H1 (cell line): ENCODE measurements at regions not wholly inside any gene's neighbourhood (a gene's known extent, or its start where the extent isn't known, plus 50 kb on each side); places are given as distances from the start of the nearest gene placed in this dataset.

Source experiments
- CTCF ChIA-PET: fragments of 300-600 bp; sonication (Branson Sonifier 250); formaldehyde crosslinking; loops from one replicate; lab custom pipeline; 2021; ENCODE audit not compliant: partially characterized antibody; lab: Charles Lee
- POLR2A ChIA-PET: fragments of 300-600 bp; sonication (Branson Sonifier 250); formaldehyde crosslinking; loops from one replicate; lab custom pipeline; 2021; ENCODE audit warnings: inconsistent platforms; ENCODE audit not compliant: partially characterized antibody; lab: Charles Lee
- DNase-seq, 2 experiments: peaks; one replicate each; pipeline versions ENCODE4 v3.0.0 to v3.0.0-alpha.2; 2010 to 2022; ENCODE audit warnings: low spot score in 2 of 2, low read depth in 1 of 2, mixed read lengths in 1 of 2
- FAIRE-seq: peaks from 2 replicates; lab custom pipeline; 2011; peaks lifted over from hg19 to GRCh38; lab: Jason Lieb, UNC
- H2AFZ ChIP-seq: 2 replicates; pipeline ENCODE4 v1.8.1; 2012; ENCODE audit warnings: low read length, inconsistent platforms
- H2AK5ac ChIP-seq: 2 replicates; pipeline ENCODE4 v1.6.1; 2013; ENCODE audit warnings: low read depth, low read length
- H2BK120ac ChIP-seq: replicated peaks from 2 replicates; pipeline ENCODE3; 2013; ENCODE audit warnings: low read depth, low read length, inconsistent platforms
- H2BK12ac ChIP-seq: 2 replicates; pipeline ENCODE4 v1.6.1; 2013; ENCODE audit warnings: low read depth, low read length
- H2BK15ac ChIP-seq: 2 replicates; pipeline ENCODE4 v1.6.1; 2013; ENCODE audit warnings: low read length
- H2BK20ac ChIP-seq: 2 replicates; pipeline ENCODE4 v1.6.1; 2013; ENCODE audit warnings: low read length
- H2BK5ac ChIP-seq: 2 replicates; pipeline ENCODE4 v1.6.1; 2013; ENCODE audit warnings: low read depth, low read length
- H3K14ac ChIP-seq: 2 replicates; pipeline ENCODE4 v1.6.1; 2013; ENCODE audit warnings: inconsistent platforms; ENCODE audit not compliant: insufficient read length
- H3K18ac ChIP-seq: 2 replicates; pipeline ENCODE4 v1.6.1; 2013; ENCODE audit warnings: low read length; ENCODE audit errors: extremely low read depth
- H3K23ac ChIP-seq: 2 replicates; pipeline ENCODE4 v1.6.1; 2013; ENCODE audit warnings: inconsistent platforms; ENCODE audit not compliant: insufficient read length
- H3K23me2 ChIP-seq: 2 replicates; pipeline ENCODE4 v1.6.1; 2013; ENCODE audit warnings: low read depth, low read length
- H3K27ac ChIP-seq: 2 replicates; pipeline ENCODE4 v1.6.1; 2011; ENCODE audit warnings: low read depth, low read length, inconsistent platforms
- H3K27me3 ChIP-seq, 4 experiments: replicated peaks in 1 of 4; 1 replicate in 1 of 4; 2 replicates in 3 of 4; pipeline versions ENCODE4 v1.6.1 to v1.8.1; 2011 to 2013; ENCODE audit warnings: low read length in 3 of 4, mild to moderate bottlenecking in 3 of 4, inconsistent platforms in 2 of 4, mixed read lengths in 2 of 4, moderate library complexity in 1 of 4; ENCODE audit not compliant: control insufficient read depth in 3 of 4, insufficient read depth in 3 of 4; ENCODE audit errors: extremely low read depth in 1 of 4
- H3K36me3 ChIP-seq, 4 experiments: 2 replicates each; pipeline versions ENCODE4 v1.6.1 to v1.8.1; 2011 to 2013; ENCODE audit warnings: mild to moderate bottlenecking in 4 of 4, low read length in 3 of 4, moderate library complexity in 2 of 4, control low read depth in 1 of 4, inconsistent platforms in 1 of 4; ENCODE audit not compliant: insufficient read depth in 4 of 4, control insufficient read depth in 2 of 4
- H3K4ac ChIP-seq: replicated peaks from 2 replicates; pipeline ENCODE3; 2013; ENCODE audit warnings: low read length, low read depth, mixed read lengths, inconsistent platforms; ENCODE audit not compliant: insufficient read length
- H3K4me1 ChIP-seq, 4 experiments: replicated peaks in 1 of 4; 1 replicate in 1 of 4; 2 replicates in 3 of 4; pipeline versions ENCODE4 v1.6.1 to v1.8.1; 2011 to 2013; ENCODE audit warnings: low read length in 3 of 4, inconsistent platforms in 2 of 4, mixed read lengths in 1 of 4; ENCODE audit not compliant: insufficient read depth in 4 of 4, control insufficient read depth in 3 of 4
- H3K4me2 ChIP-seq, 2 experiments: 2 replicates each; pipeline versions ENCODE4 v1.6.1 to v1.8.1; 2011 to 2013; ENCODE audit warnings: low read depth in 2 of 2, low read length in 2 of 2, control low read depth in 1 of 2, inconsistent platforms in 1 of 2, mild to moderate bottlenecking in 1 of 2; ENCODE audit not compliant: insufficient read depth in 1 of 2
- H3K4me3 ChIP-seq, 4 experiments: fragments of 200-600, 300-600 bp in 1 of 4; sonication (generic), shearing (Covaris generic), sonication (Bioruptor Twin) in 1 of 4; 2 replicates each; pipeline versions ENCODE4 v1.5.1 to v1.8.1; 2011 to 2016; ENCODE audit warnings: low read length in 4 of 4, low read depth in 3 of 4, control low read depth in 2 of 4, inconsistent platforms in 2 of 4, mild to moderate bottlenecking in 2 of 4, mixed read lengths in 1 of 4, moderate library complexity in 1 of 4; ENCODE audit not compliant: insufficient read depth in 2 of 4; ENCODE audit errors: extremely low read depth in 1 of 4
- H3K56ac ChIP-seq: replicated peaks from 2 replicates; pipeline ENCODE3; 2013; ENCODE audit warnings: low read depth, mild to moderate bottlenecking, mixed read lengths, low read length, inconsistent platforms; ENCODE audit not compliant: insufficient read length
- H3K79me1 ChIP-seq: 2 replicates; pipeline ENCODE4 v1.6.1; 2013; ENCODE audit warnings: low read depth, low read length, control low read depth
- H3K79me2 ChIP-seq, 2 experiments: 2 replicates each; pipeline versions ENCODE4 v1.6.1 to v1.8.1; 2012 to 2013; ENCODE audit warnings: low read length in 2 of 2, mild to moderate bottlenecking in 2 of 2, inconsistent platforms in 1 of 2; ENCODE audit not compliant: insufficient read depth in 2 of 2, control insufficient read depth in 1 of 2
- H3K9ac ChIP-seq, 4 experiments: replicated peaks in 1 of 4; 1 replicate in 1 of 4; 2 replicates in 3 of 4; pipeline versions ENCODE4 v1.6.1 to v1.8.1; 2011 to 2013; ENCODE audit warnings: low read depth in 3 of 4, low read length in 3 of 4, control low read depth in 2 of 4, mild to moderate bottlenecking in 2 of 4, moderate library complexity in 2 of 4, inconsistent platforms in 1 of 4; ENCODE audit errors: extremely low read depth in 1 of 4
- H3K9me3 ChIP-seq, 2 experiments: 2 replicates each; pipeline versions ENCODE4 v1.6.1 to v1.8.1; 2012 to 2013; ENCODE audit warnings: mild to moderate bottlenecking in 2 of 2, moderate library complexity in 2 of 2, control low read depth in 1 of 2, inconsistent platforms in 1 of 2, low read depth in 1 of 2, low read length in 1 of 2, mixed read lengths in 1 of 2; ENCODE audit not compliant: insufficient read depth in 2 of 2
- H4K20me1 ChIP-seq, 2 experiments: replicated peaks in 1 of 2; 2 replicates each; pipeline versions ENCODE3 to v1.8.1; 2011 to 2013; ENCODE audit warnings: inconsistent platforms in 2 of 2, low read length in 2 of 2, mild to moderate bottlenecking in 1 of 2; ENCODE audit not compliant: insufficient read depth in 2 of 2, control insufficient read depth in 1 of 2
- H4K5ac ChIP-seq: 2 replicates; pipeline ENCODE4 v1.6.1; 2013; ENCODE audit warnings: low read length, low read depth, mixed read lengths, inconsistent platforms; ENCODE audit not compliant: insufficient read length
- H4K8ac ChIP-seq: 2 replicates; pipeline ENCODE4 v1.8.0; 2013; ENCODE audit warnings: mild to moderate bottlenecking, moderate library complexity, low read length, inconsistent platforms; ENCODE audit not compliant: insufficient read depth; ENCODE audit errors: extremely low read depth
- H4K91ac ChIP-seq: replicated peaks from 2 replicates; pipeline ENCODE3; 2013; ENCODE audit warnings: low read length, mixed read lengths, inconsistent platforms; ENCODE audit not compliant: insufficient read length
- JUND ChIP-seq: IDR thresholded peaks from 2 replicates; pipeline ENCODE4 v1.6.1; 2011; ENCODE audit warnings: mild to moderate bottlenecking, improper control_type of control experiment, low read length
- KDM1A ChIP-seq: fragments of 200-600, 300-600 bp; sonication (generic); IDR thresholded peaks from 2 replicates; pipeline ENCODE4 v1.7.1; 2016; ENCODE audit warnings: mild to moderate bottlenecking, low read length, borderline replicate concordance
- SP2 ChIP-seq: IDR thresholded peaks from 2 replicates; pipeline ENCODE4 v1.6.1; 2012; ENCODE audit warnings: mild to moderate bottlenecking, low read length, inconsistent platforms
- SRF ChIP-seq: IDR thresholded peaks from 2 replicates; pipeline ENCODE4 v1.6.1; 2011; ENCODE audit warnings: mild to moderate bottlenecking, low read depth, low read length, moderate library complexity
- TCF12 ChIP-seq: IDR thresholded peaks from 2 replicates; pipeline ENCODE4 v1.6.1; 2011; ENCODE audit warnings: low read depth, mild to moderate bottlenecking, low read length
- TEAD4 ChIP-seq: IDR thresholded peaks from 2 replicates; pipeline ENCODE4 v1.6.1; 2012; ENCODE audit warnings: low read depth, low read length, inconsistent platforms, mixed read lengths
- TF ChIP-seq, protein P1 (sequence below): IDR thresholded peaks from 2 replicates; pipeline ENCODE4 v1.6.1; 2011; ENCODE audit warnings: low read length, improper control_type of control experiment

DNA sequence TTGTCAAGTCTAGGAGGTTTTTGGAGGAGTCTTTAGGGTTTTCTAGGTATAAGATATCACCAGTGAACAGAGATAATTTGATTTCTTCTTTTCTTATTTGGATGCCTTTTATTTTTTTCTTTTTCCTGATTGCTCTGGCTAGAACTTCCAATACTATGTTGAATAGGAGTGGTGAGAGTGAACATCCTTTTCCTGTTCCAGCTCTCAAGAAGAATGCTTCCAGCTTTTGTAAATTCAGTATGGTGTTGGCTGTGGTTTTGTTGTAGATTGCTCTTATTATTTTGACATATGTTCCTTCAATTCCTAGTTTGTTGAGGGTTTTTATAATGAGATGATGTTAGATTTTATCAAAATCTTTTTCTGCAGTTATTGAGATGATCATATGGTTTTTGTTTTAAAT lies 165.6 kb upstream of the WDFY3 start:
- peaks cover 2 to 13% (median 6%) of the 10 kb centered on the region in 4 experiments; a peak in 5 of 7 replicates for H3K4me1 ChIP-seq
- no peak overlapping the region for H4K5ac ChIP-seq
- H3K36me3 ChIP-seq = no peaks in the 10 kb centered on the region
- H3K4ac ChIP-seq = no peak overlapping the region
- no peak overlapping the region for H3K4me3 ChIP-seq
- H3K23ac ChIP-seq = no peak overlapping the region
- H3K9me3 ChIP-seq = 0 out of 4 replicates have a peak, but pooled peaks cover 0 to 2% of the 10 kb centered on the region in 2 experiments
- H3K79me2 ChIP-seq = no peaks in the 10 kb centered on the region
- no peaks in the 10 kb centered on the region for H4K20me1 ChIP-seq
- H3K23me2 ChIP-seq = no peaks in the 10 kb centered on the region
- no peak overlapping the region for H2BK120ac ChIP-seq
- H3K27ac ChIP-seq = no peak overlapping the region
- no peak overlapping the region for H2BK12ac ChIP-seq
- POLR2A ChIA-PET = no interaction called here
- H3K18ac ChIP-seq = no peak overlapping the region
- TF ChIP-seq SP2 = no peak
- no peak for TF ChIP-seq SRF
- TF ChIP-seq TCF12 = no peak
- TF ChIP-seq JUND = no peak
- TF ChIP-seq, protein P1, sequence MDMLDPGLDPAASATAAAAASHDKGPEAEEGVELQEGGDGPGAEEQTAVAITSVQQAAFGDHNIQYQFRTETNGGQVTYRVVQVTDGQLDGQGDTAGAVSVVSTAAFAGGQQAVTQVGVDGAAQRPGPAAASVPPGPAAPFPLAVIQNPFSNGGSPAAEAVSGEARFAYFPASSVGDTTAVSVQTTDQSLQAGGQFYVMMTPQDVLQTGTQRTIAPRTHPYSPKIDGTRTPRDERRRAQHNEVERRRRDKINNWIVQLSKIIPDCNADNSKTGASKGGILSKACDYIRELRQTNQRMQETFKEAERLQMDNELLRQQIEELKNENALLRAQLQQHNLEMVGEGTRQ = no peak
- TF ChIP-seq TEAD4 = no peak
- no peak for TF ChIP-seq KDM1A
- no peak overlapping the region for H4K91ac ChIP-seq
- no peak overlapping the region for H4K8ac ChIP-seq
- CTCF ChIA-PET = no interaction called here
- H2BK20ac ChIP-seq = no peak overlapping the region
- no peak overlapping the region for H2BK15ac ChIP-seq
- no peak overlapping the region for H3K14ac ChIP-seq
- no peaks in the 10 kb centered on the region for H3K27me3 ChIP-seq
- H3K4me2 ChIP-seq = no peak overlapping the region
- DNase-seq = no peak
- H3K9ac ChIP-seq = no peak overlapping the region
- no peak overlapping the region for H2AK5ac ChIP-seq
- H2AFZ ChIP-seq = no peak overlapping the region
- FAIRE-seq = no peak
- H3K56ac ChIP-seq = no peak overlapping the region
- H3K79me1 ChIP-seq = no peaks in the 10 kb centered on the region
- no peak overlapping the region for H2BK5ac ChIP-seq
